GM23248 (cell line): ENCODE measurements at regions not wholly inside any gene's neighbourhood (a gene's known extent, or its start where the extent isn't known, plus 50 kb on each side); places are given as distances from the start of the nearest gene placed in this dataset.

Source experiments
- EZH2 ChIP-seq: fragments of 200-600 bp; sonication (generic); IDR thresholded peaks from 2 replicates; pipeline ENCODE4 v1.6.1; 2018; ENCODE audit warnings: antibody characterized with exemption, mild to moderate bottlenecking; ENCODE audit not compliant: insufficient read depth, poor library complexity, severe bottlenecking
- EZH2phosphoT487 ChIP-seq: fragments of 200-600 bp; sonication (generic); IDR thresholded peaks from 2 replicates; pipeline ENCODE4 v1.6.1; 2018; ENCODE audit warnings: antibody characterized with exemption, moderate library complexity, mild to moderate bottlenecking, low read depth; ENCODE audit not compliant: insufficient read depth

DNA sequence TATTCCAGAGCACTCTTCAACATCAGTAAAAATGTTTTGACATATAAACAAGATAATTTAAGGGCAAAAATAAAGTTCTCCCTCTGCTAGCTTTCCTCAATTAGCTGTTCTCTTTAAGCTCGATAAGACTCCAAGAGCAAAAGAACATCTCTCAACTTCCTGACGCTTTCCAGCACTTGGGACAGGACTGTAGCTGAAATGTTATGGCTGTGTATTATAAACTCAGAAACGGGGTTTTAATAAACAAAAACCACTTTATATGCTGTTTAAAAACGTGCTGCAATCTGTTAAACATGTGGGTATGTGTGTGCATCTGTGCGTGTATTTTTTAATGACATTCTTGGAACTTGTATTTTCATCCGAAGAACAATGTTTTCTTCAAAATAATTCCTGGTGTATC lies 71.5 kb upstream of the RGS2 start:
- TF ChIP-seq EZH2 (no peak), EZH2phosphoT487 (no peak)
